Keratinocyte (primary cell): ENCODE measurements at regions not wholly inside any gene's neighbourhood (a gene's known extent, or its start where the extent isn't known, plus 50 kb on each side); places are given as distances from the start of the nearest gene placed in this dataset.

Source experiments
- DNase-seq: peaks from one replicate; pipeline ENCODE4 v3.0.0-alpha.2; 2011; ENCODE audit warnings: low read depth, missing footprints, low spot score
- FAIRE-seq: peaks from 2 replicates; lab custom pipeline; 2011; peaks lifted over from hg19 to GRCh38; lab: Jason Lieb, UNC
- H2AFZ ChIP-seq: 2 replicates; pipeline ENCODE4 v1.6.0; 2012; ENCODE audit warnings: low read length, control low read depth, inconsistent platforms; ENCODE audit not compliant: control insufficient read depth
- H3K27ac ChIP-seq: 2 replicates; pipeline ENCODE4 v1.5.1; 2011; ENCODE audit warnings: low read length; ENCODE audit not compliant: control insufficient read depth, insufficient read depth
- H3K27me3 ChIP-seq: 3 replicates; pipeline ENCODE4 v1.6.0; 2011; ENCODE audit warnings: low read length; ENCODE audit not compliant: control insufficient read depth, insufficient read depth; ENCODE audit errors: extremely low read depth
- H3K36me3 ChIP-seq, 2 experiments: 2 replicates in 1 of 2; 3 replicates in 1 of 2; pipeline ENCODE4 v1.5.1; 2011; ENCODE audit warnings: low read length in 2 of 2, mild to moderate bottlenecking in 1 of 2; ENCODE audit not compliant: control insufficient read depth in 2 of 2, insufficient read depth in 2 of 2; ENCODE audit errors: extremely low read depth in 1 of 2
- H3K4me1 ChIP-seq: 3 replicates; pipeline ENCODE4 v1.5.1; 2011; ENCODE audit warnings: low read length; ENCODE audit not compliant: control insufficient read depth, insufficient read depth; ENCODE audit errors: extremely low read depth
- H3K4me2 ChIP-seq: 3 replicates; pipeline ENCODE4 v1.6.0; 2011; ENCODE audit warnings: low read depth, low read length; ENCODE audit not compliant: control insufficient read depth, insufficient read depth; ENCODE audit errors: extremely low read depth
- H3K4me3 ChIP-seq, 3 experiments: fragments of 200-600 bp in 1 of 3; sonication (generic) in 1 of 3; 2 replicates in 2 of 3; 3 replicates in 1 of 3; pipeline ENCODE4 v1.5.1; 2011 to 2016; ENCODE audit warnings: low read length in 3 of 3, mild to moderate bottlenecking in 3 of 3, control low read depth in 2 of 3, inconsistent platforms in 1 of 3, low read depth in 1 of 3, mixed read lengths in 1 of 3, mixed run types in 1 of 3, moderate library complexity in 1 of 3; ENCODE audit not compliant: control insufficient read depth in 2 of 3, insufficient read depth in 2 of 3; ENCODE audit errors: extremely low read depth in 1 of 3
- H3K79me2 ChIP-seq: 2 replicates; pipeline ENCODE4 v1.6.0; 2012; ENCODE audit warnings: low read length; ENCODE audit not compliant: control insufficient read depth, insufficient read depth
- H3K9ac ChIP-seq: 3 replicates; pipeline ENCODE4 v1.6.0; 2011; ENCODE audit warnings: low read length; ENCODE audit not compliant: control insufficient read depth, insufficient read depth; ENCODE audit errors: extremely low read depth
- H3K9me1 ChIP-seq: 3 replicates; pipeline ENCODE4 v1.6.0; 2011; ENCODE audit warnings: low read length; ENCODE audit not compliant: control insufficient read depth, insufficient read depth; ENCODE audit errors: extremely low read depth
- H3K9me3 ChIP-seq: 2 replicates; pipeline ENCODE4 v1.5.1; 2012; ENCODE audit warnings: low read depth, low read length; ENCODE audit not compliant: control insufficient read depth
- H4K20me1 ChIP-seq: 3 replicates; pipeline ENCODE4 v1.6.0; 2011; ENCODE audit warnings: low read length; ENCODE audit not compliant: control insufficient read depth, insufficient read depth; ENCODE audit errors: extremely low read depth
- CTCF ChIP-seq, 3 experiments: IDR thresholded peaks in 1 of 3; conservative IDR thresholded peaks in 1 of 3; optimal IDR thresholded peaks in 1 of 3; 2 replicates in 2 of 3; 3 replicates in 1 of 3; pipeline versions ENCODE3 to v1.5.1; 2011; ENCODE audit warnings: low read length in 3 of 3, mild to moderate bottlenecking in 3 of 3, moderate library complexity in 2 of 3, control low read depth in 1 of 3, inconsistent platforms in 1 of 3; ENCODE audit not compliant: insufficient read depth in 2 of 3; ENCODE audit errors: extremely low read depth in 1 of 3
- EZH2 ChIP-seq: IDR thresholded peaks from one replicate; pipeline ENCODE4 v1.6.1; 2012; ENCODE audit warnings: inconsistent platforms, mild to moderate bottlenecking, low read length, moderate library complexity
- dilution Hi-C: fragments of 300-500 bp; cut with MboI; formaldehyde crosslinking; loops from one replicate; pipeline ENCODE4 v1.7.0; 2020; ENCODE audit warnings: low sequenced_read_pairs; ENCODE audit not compliant: extremely low pct_ligation_motif_present

GRCh38 chr5:174396541-174396940, 327.8 kb upstream of the MSX2 start:
- Histone ChIP-seq H3K36me3 (no peaks in the 10 kb centered on the region), H3K9me3 (no peaks in the 10 kb centered on the region), H3K9ac (no peak overlapping the region), H3K4me3 (no peak overlapping the region), H3K4me2 (no peak overlapping the region), H3K4me1 (no peaks in the 10 kb centered on the region), H3K79me2 (no peaks in the 10 kb centered on the region), H2AFZ (no peak overlapping the region), H3K27me3 (no peaks in the 10 kb centered on the region), H3K9me1 (no peaks in the 10 kb centered on the region), H4K20me1 (no peaks in the 10 kb centered on the region), H3K27ac (no peak overlapping the region)
- FAIRE-seq = no peak
- no peak for DNase-seq
- dilution Hi-C loops = no loop called here
- no peak for TF ChIP-seq EZH2
- TF ChIP-seq CTCF (optimal IDR thresholded peaks at IDR 0.05 in 1 of 3, IDR thresholded peaks at IDR 0.05 in 1 of 3, conservative IDR thresholded peaks at IDR 0.05 in 1 of 3; ENCODE audit: extremely low read depth in 1 of 3, insufficient read depth in 2 of 3, low read length in 3 of 3) = no peak

GRCh38 chr5:174397206-174397605, 327.2 kb upstream of the MSX2 start:
- no peaks in the 10 kb centered on the region for H3K27me3 ChIP-seq
- H2AFZ ChIP-seq = no peak overlapping the region
- H4K20me1 ChIP-seq = no peaks in the 10 kb centered on the region
- H3K79me2 ChIP-seq = no peaks in the 10 kb centered on the region
- FAIRE-seq (no peak), DNase-seq (no peak)
- no peaks in the 10 kb centered on the region for H3K9me1 ChIP-seq
- no peak overlapping the region for H3K9ac ChIP-seq
- no peaks in the 10 kb centered on the region for H3K9me3 ChIP-seq
- dilution Hi-C loops = no loop called here
- H3K27ac ChIP-seq = no peak overlapping the region
- H3K36me3 ChIP-seq = no peaks in the 10 kb centered on the region
- H3K4me2 ChIP-seq = no peak overlapping the region
- H3K4me1 ChIP-seq = no peaks in the 10 kb centered on the region
- TF ChIP-seq CTCF (optimal IDR thresholded peaks at IDR 0.05 in 1 of 3, IDR thresholded peaks at IDR 0.05 in 1 of 3, conservative IDR thresholded peaks at IDR 0.05 in 1 of 3; ENCODE audit: extremely low read depth in 1 of 3, insufficient read depth in 2 of 3, low read length in 3 of 3) (no peak), EZH2 (no peak)
- no peak overlapping the region for H3K4me3 ChIP-seq
